Vagina (tissue), 2 donors: ENCODE measurements at regions not wholly inside any gene's neighbourhood (a gene's known extent, or its start where the extent isn't known, plus 50 kb on each side); places are given as distances from the start of the nearest gene placed in this dataset.

ENCODE experiments used
- POLR2A ChIP-seq, 2 donors: fragments of 450-650 bp; IDR thresholded peaks; one replicate each; pipeline ENCODE4 v1.6.1; 2017; ENCODE audit warnings: antibody characterized with exemption in 2 of 2, mild to moderate bottlenecking in 2 of 2, moderate library complexity in 2 of 2
- POLR2AphosphoS5 ChIP-seq, 2 donors: sonication (generic); formaldehyde crosslinking; IDR thresholded peaks; one replicate each; pipeline ENCODE4 v1.9.0; 2017; ENCODE audit warnings: antibody characterized with exemption in 2 of 2, mild to moderate bottlenecking in 2 of 2, low read depth in 1 of 2; ENCODE audit not compliant: insufficient read depth in 1 of 2

GRCh38 chr7:51426163-51426562, 109.6 kb upstream of the COBL start:
- TF ChIP-seq POLR2A (IDR thresholded peaks at IDR 0.05) (no peak), POLR2AphosphoS5 (IDR thresholded peaks at IDR 0.05; ENCODE audit: insufficient read depth in 1 of 2, low read depth in 1 of 2) (no peak)
